Tibial nerve (tissue), 3 donors: ENCODE measurements at regions not wholly inside any gene's neighbourhood (a gene's known extent, or its start where the extent isn't known, plus 50 kb on each side); places are given as distances from the start of the nearest gene placed in this dataset.

Source experiments
- CTCF ChIP-seq, 5 experiments: fragments of 200-600 bp in 3 of 5; fragments of 450-650 bp in 2 of 5; sonication (generic) in 3 of 5; IDR thresholded peaks; one replicate each; pipeline ENCODE4 v1.5.1; 2016 to 2019; ENCODE audit warnings: antibody characterized with exemption in 5 of 5, mild to moderate bottlenecking in 3 of 5, moderate library complexity in 2 of 5
- POLR2A ChIP-seq, 2 donors: fragments of 450-650 bp; IDR thresholded peaks; one replicate each; pipeline ENCODE4 v1.6.1; 2017; ENCODE audit warnings: antibody characterized with exemption in 2 of 2, mild to moderate bottlenecking in 2 of 2, moderate library complexity in 2 of 2

GRCh38 chr2:215765729-215766360 is 247.5 kb downstream of the MREG start:
- no peak for TF ChIP-seq POLR2A (IDR thresholded peaks at IDR 0.05)
- TF ChIP-seq CTCF (IDR thresholded peaks at IDR 0.05), result no peak
